Immature natural killer cell (primary cell): ENCODE measurements at regions not wholly inside any gene's neighbourhood (a gene's known extent, or its start where the extent isn't known, plus 50 kb on each side); places are given as distances from the start of the nearest gene placed in this dataset.

Experiments used
- DNase-seq, 3 donors: peaks; one replicate each; pipeline ENCODE4 v3.0.0; 2022; ENCODE audit warnings: mixed read lengths in 1 of 3
- H3K27ac Mint-ChIP-seq, 6 donors: one replicate each; pipeline ENCODE4 v1.8.0; 2020; ENCODE audit warnings: mixed read lengths in 6 of 6, mild to moderate bottlenecking in 5 of 6, inconsistent platforms in 4 of 6, moderate library complexity in 3 of 6
- H3K27me3 Mint-ChIP-seq, 3 donors: one replicate each; pipeline ENCODE4 v1.8.0; 2020 to 2021; ENCODE audit warnings: low read depth in 3 of 3, mild to moderate bottlenecking in 3 of 3, mixed read lengths in 3 of 3, moderate library complexity in 3 of 3, inconsistent platforms in 1 of 3
- H3K36me3 Mint-ChIP-seq, 3 donors: one replicate each; pipeline ENCODE4 v1.8.0; 2020; ENCODE audit warnings: mixed read lengths in 3 of 3, inconsistent platforms in 2 of 3, mild to moderate bottlenecking in 2 of 3
- H3K4me1 Mint-ChIP-seq, 2 donors: one replicate each; pipeline ENCODE4 v1.8.0; 2020; ENCODE audit warnings: inconsistent platforms in 2 of 2, mild to moderate bottlenecking in 2 of 2, mixed read lengths in 2 of 2, moderate library complexity in 1 of 2
- H3K4me3 Mint-ChIP-seq, 5 donors: one replicate each; pipeline ENCODE4 v1.8.0; 2020; ENCODE audit warnings: mild to moderate bottlenecking in 5 of 5, mixed read lengths in 5 of 5, inconsistent platforms in 3 of 5, moderate library complexity in 3 of 5
- H3K9me3 Mint-ChIP-seq, 6 donors: one replicate each; pipeline ENCODE4 v1.8.0; 2020; ENCODE audit warnings: mild to moderate bottlenecking in 6 of 6, mixed read lengths in 6 of 6, inconsistent platforms in 4 of 6, moderate library complexity in 3 of 6

GRCh38 chrX:4451591-4451990 is 738.1 kb upstream of the PRKX start:
- no peaks in the 10 kb centered on the region for H3K27me3 Mint-ChIP-seq
- no peak overlapping the region for H3K27ac Mint-ChIP-seq
- H3K36me3 Mint-ChIP-seq: peaks cover 0 to 3% (median 0%) of the 10 kb centered on the region in 3 donors
- DNase-seq: no peak
- H3K4me3 Mint-ChIP-seq: no peak overlapping the region
- H3K9me3 Mint-ChIP-seq: peaks cover 0 to 18% (median 10%) of the 10 kb centered on the region in 6 donors
- no peaks in the 10 kb centered on the region for H3K4me1 Mint-ChIP-seq

GRCh38 chrX:4450177-4450576 is 736.7 kb upstream of the PRKX start:
- Mint-ChIP-seq H3K27me3 (peaks cover 0 to 3% (median 3%) of the 10 kb centered on the region in 3 donors), H3K36me3 (peaks cover 0 to 3% (median 0%) of the 10 kb centered on the region in 3 donors), H3K9me3 (peaks cover 0 to 18% (median 10%) of the 10 kb centered on the region in 6 donors), H3K4me3 (no peak overlapping the region), H3K27ac (no peak overlapping the region), H3K4me1 (no peaks in the 10 kb centered on the region)
- DNase-seq: no peak

DNA sequence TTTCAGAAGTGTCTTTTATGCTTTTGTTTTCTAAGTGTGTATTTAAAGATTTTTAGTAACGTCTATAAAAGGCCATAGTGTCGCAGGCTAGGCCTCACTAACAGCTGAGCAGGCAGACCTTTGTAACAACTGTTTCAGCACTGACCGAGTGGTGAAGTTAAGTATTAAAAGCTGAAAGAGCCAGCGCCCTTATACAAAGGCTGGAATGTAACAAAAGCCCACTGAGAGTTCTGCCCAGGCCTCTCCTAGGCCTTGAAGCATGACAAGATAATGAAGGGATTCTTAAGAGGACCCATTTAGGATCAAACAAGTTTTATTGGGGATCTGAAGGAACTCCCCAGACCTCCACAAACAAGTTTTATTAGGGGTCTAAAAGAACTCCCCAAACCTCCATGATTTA is 722.5 kb upstream of the PRKX start:
- no peak for DNase-seq
- Mint-ChIP-seq H3K9me3 (peaks cover 0 to 8% (median 6%) of the 10 kb centered on the region in 6 donors), H3K4me3 (no peak overlapping the region), H3K27me3 (peaks cover 0 to 6% (median 3%) of the 10 kb centered on the region in 3 donors), H3K27ac (no peak overlapping the region), H3K36me3 (no peaks in the 10 kb centered on the region), H3K4me1 (no peaks in the 10 kb centered on the region)

- Mint-ChIP-seq H3K36me3 (no peaks in the 10 kb centered on the region), H3K9me3 (peaks cover 0 to 26% (median 7%) of the 10 kb centered on the region in 6 donors), H3K4me3 (no peak overlapping the region), H3K27me3 (no peaks in the 10 kb centered on the region), H3K27ac (no peak overlapping the region), H3K4me1 (no peaks in the 10 kb centered on the region)
- no peak for DNase-seq
These were observed 684.0 kb upstream of the PRKX start for GRCh38 chrX:4397471-4397870.

DNA sequence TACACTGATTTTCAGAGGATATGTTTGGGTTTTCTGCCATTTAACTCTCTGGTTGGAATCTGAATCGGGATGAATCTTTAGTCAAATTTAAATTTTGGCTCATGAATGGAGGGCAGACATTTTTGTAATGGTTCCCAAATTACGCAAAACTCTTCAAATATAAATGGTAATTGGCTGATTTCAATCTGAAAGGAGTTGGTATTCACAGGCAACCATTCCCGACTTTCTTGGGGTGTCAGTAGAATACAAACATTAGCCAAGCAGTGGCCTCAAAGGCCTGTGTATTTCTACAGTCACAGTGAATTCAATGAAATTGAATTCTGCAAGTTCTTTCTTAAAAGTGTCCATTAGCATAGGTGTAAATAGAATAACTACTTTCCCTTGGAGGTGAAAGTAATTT is 668.8 kb upstream of the PRKX start:
- H3K4me3 Mint-ChIP-seq: no peak overlapping the region

GRCh38 chrX:4380710-4381109 is 667.3 kb upstream of the PRKX start:
- no peak for DNase-seq
- Mint-ChIP-seq H3K27ac (no peak overlapping the region), H3K4me1 (no peaks in the 10 kb centered on the region), H3K9me3 (peaks cover 3 to 32% (median 9%) of the 10 kb centered on the region in 6 donors), H3K4me3 (no peak overlapping the region), H3K36me3 (no peaks in the 10 kb centered on the region), H3K27me3 (peaks cover 0 to 1% (median 0%) of the 10 kb centered on the region in 3 donors)

More for the DNA sequence above, 668.8 kb upstream of the PRKX start:
- Mint-ChIP-seq H3K27me3 (peaks cover 0 to 1% (median 0%) of the 10 kb centered on the region in 3 donors), H3K36me3 (no peaks in the 10 kb centered on the region), H3K27ac (no peak overlapping the region), H3K9me3 (peaks cover under 1 to 28% (median 11%) of the 10 kb centered on the region in 6 donors), H3K4me1 (no peaks in the 10 kb centered on the region)
- DNase-seq: no peak

- Mint-ChIP-seq H3K4me3 (no peak overlapping the region), H3K9me3 (peaks cover 3 to 30% (median 9%) of the 10 kb centered on the region in 6 donors), H3K4me1 (no peaks in the 10 kb centered on the region), H3K27me3 (no peaks in the 10 kb centered on the region), H3K27ac (no peak overlapping the region), H3K36me3 (no peaks in the 10 kb centered on the region)
- DNase-seq: no peak
These were observed 665.6 kb upstream of the PRKX start for GRCh38 chrX:4379071-4379470.

- Mint-ChIP-seq H3K27ac (no peak overlapping the region), H3K4me3 (no peak overlapping the region), H3K27me3 (peaks cover 0 to 2% (median 0%) of the 10 kb centered on the region in 3 donors), H3K4me1 (no peaks in the 10 kb centered on the region), H3K36me3 (no peaks in the 10 kb centered on the region), H3K9me3 (peaks cover 2 to 23% (median 6%) of the 10 kb centered on the region in 6 donors)
- DNase-seq: no peak
These were observed 660.3 kb upstream of the PRKX start for GRCh38 chrX:4373791-4374190.

GRCh38 chrX:4358577-4358976 is 645.1 kb upstream of the PRKX start:
- peaks cover 4 to 32% (median 10%) of the 10 kb centered on the region in 6 donors for H3K9me3 Mint-ChIP-seq
- no peak overlapping the region for H3K4me3 Mint-ChIP-seq
- no peak overlapping the region for H3K27ac Mint-ChIP-seq
- no peaks in the 10 kb centered on the region for H3K36me3 Mint-ChIP-seq
- peaks cover 0 to 3% (median 0%) of the 10 kb centered on the region in 3 donors for H3K27me3 Mint-ChIP-seq
- no peaks in the 10 kb centered on the region for H3K4me1 Mint-ChIP-seq
- no peak for DNase-seq

DNA sequence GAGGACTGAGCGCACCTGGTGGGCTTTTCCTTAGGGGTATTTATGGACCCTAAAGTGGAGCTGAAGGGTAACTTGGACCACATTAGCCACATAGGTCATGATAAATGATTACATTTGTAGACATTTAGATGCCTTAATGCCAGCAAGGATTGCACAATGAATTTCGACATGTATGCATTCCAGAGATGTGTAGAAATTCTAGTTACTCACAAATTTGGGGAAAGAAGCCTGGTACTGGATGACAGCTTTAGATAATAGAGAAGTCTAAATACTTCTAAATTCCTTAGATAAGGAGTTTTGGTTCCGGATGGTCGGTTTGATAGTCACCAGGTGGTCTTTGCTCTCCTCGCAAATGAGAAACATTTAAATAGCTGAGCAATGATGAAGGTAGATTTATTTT is 609.5 kb upstream of the PRKX start:
- Mint-ChIP-seq H3K27me3 (no peaks in the 10 kb centered on the region), H3K4me3 (no peak overlapping the region), H3K27ac (no peak overlapping the region), H3K4me1 (no peaks in the 10 kb centered on the region), H3K36me3 (no peaks in the 10 kb centered on the region), H3K9me3 (peaks cover 0 to 17% (median 3%) of the 10 kb centered on the region in 6 donors)
- no peak for DNase-seq

- H3K27me3 Mint-ChIP-seq: no peaks in the 10 kb centered on the region
- H3K36me3 Mint-ChIP-seq: no peaks in the 10 kb centered on the region
These were observed 607.0 kb upstream of the PRKX start for GRCh38 chrX:4320436-4320947.

DNA sequence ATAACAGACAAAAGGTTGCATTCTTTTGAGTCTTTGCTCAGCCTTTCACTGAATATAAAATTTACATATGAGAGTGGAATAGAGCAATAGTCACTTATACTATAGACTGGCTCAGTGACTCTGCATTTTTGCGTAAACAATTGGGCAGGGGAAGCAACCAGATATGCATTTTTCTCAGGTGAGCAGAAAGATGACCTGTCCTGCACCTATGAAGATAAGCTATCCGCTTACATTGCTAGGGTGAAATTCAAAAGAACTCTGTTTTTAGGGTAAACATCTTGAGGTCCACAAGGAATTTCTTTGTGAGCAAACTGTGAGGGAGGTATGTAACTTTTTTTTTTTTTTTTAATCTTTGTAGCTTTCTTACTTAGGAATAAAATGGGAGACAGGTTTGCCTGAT is 602.4 kb upstream of the PRKX start:
- H3K4me1 Mint-ChIP-seq: no peaks in the 10 kb centered on the region
- peaks cover 0 to 2% (median 0%) of the 10 kb centered on the region in 3 donors for H3K27me3 Mint-ChIP-seq
- H3K4me3 Mint-ChIP-seq: no peak overlapping the region
- H3K27ac Mint-ChIP-seq: no peak overlapping the region
- no peaks in the 10 kb centered on the region for H3K36me3 Mint-ChIP-seq
- no peak for DNase-seq
- peaks cover 2 to 27% (median 7%) of the 10 kb centered on the region in 6 donors for H3K9me3 Mint-ChIP-seq

More at GRCh38 chrX:4320436-4320947, 607.0 kb upstream of the PRKX start:
- Mint-ChIP-seq H3K9me3 (peaks cover 0 to 12% (median 3%) of the 10 kb centered on the region in 6 donors), H3K4me3 (no peak overlapping the region), H3K27ac (no peak overlapping the region), H3K4me1 (no peaks in the 10 kb centered on the region)
- DNase-seq: no peak

GRCh38 chrX:4314586-4314985 is 601.1 kb upstream of the PRKX start:
- Mint-ChIP-seq H3K27ac (no peak overlapping the region), H3K9me3 (peaks cover 2 to 21% (median 7%) of the 10 kb centered on the region in 6 donors), H3K36me3 (no peaks in the 10 kb centered on the region), H3K4me3 (no peak overlapping the region), H3K27me3 (peaks cover 0 to 2% (median 0%) of the 10 kb centered on the region in 3 donors), H3K4me1 (no peaks in the 10 kb centered on the region)
- DNase-seq: no peak

DNA sequence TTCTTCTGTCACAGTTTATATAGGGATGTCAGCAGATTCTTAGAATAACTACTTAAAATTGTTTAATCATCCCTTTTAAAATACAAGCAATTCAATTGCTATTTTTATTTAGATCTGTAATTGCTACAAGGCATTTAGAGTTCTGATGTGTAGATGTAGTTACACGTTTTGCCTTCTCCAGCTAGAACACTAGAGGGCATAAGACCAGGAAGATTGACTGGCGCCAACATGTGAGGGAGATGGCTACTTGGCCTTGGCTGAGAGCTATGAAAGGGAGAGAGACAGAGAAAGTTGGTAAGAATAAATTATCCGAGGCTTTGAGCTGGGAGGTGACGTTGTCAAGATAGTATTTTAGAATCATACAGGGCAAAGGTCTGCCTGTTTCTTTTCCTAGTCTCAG is 563.7 kb upstream of the PRKX start:
- no peaks in the 10 kb centered on the region for H3K4me1 Mint-ChIP-seq
- no peak overlapping the region for H3K4me3 Mint-ChIP-seq
- no peak overlapping the region for H3K27ac Mint-ChIP-seq
- peaks cover 0 to 1% (median 0%) of the 10 kb centered on the region in 3 donors for H3K27me3 Mint-ChIP-seq
- DNase-seq: no peak
- peaks cover 0 to 17% (median 3%) of the 10 kb centered on the region in 6 donors for H3K9me3 Mint-ChIP-seq
- H3K36me3 Mint-ChIP-seq: no peaks in the 10 kb centered on the region

GRCh38 chrX:4268676-4269075 is 555.2 kb upstream of the PRKX start:
- Mint-ChIP-seq H3K9me3 (peaks cover 0 to 5% (median under 1%) of the 10 kb centered on the region in 6 donors), H3K27me3 (peaks cover 0 to 5% (median 1%) of the 10 kb centered on the region in 3 donors), H3K27ac (no peak overlapping the region), H3K4me1 (no peaks in the 10 kb centered on the region), H3K36me3 (no peaks in the 10 kb centered on the region), H3K4me3 (no peak overlapping the region)
- DNase-seq: no peak
